WI38 (cell line): ENCODE measurements at regions not wholly inside any gene's neighbourhood (a gene's known extent, or its start where the extent isn't known, plus 50 kb on each side); places are given as distances from the start of the nearest gene placed in this dataset.

Experiments
- H3K4me3 ChIP-seq: 2 replicates; pipeline ENCODE4 v1.5.1; 2011; ENCODE audit warnings: low read depth, mild to moderate bottlenecking, control low read depth, low read length
- CTCF ChIP-seq: IDR thresholded peaks from 2 replicates; pipeline ENCODE4 v1.5.1; 2012; ENCODE audit warnings: low read depth, mild to moderate bottlenecking, control low read depth, low read length

GRCh38 chr12:13342971-13343370, 146.4 kb downstream of the EMP1 start:
- TF ChIP-seq CTCF, result no peak

GRCh38 chr12:13340149-13340548, 143.6 kb downstream of the EMP1 start:
- H3K4me3 ChIP-seq, result no peak overlapping the region

More at GRCh38 chr12:13342971-13343370, 146.4 kb downstream of the EMP1 start:
- H3K4me3 ChIP-seq, result no peak overlapping the region

DNA sequence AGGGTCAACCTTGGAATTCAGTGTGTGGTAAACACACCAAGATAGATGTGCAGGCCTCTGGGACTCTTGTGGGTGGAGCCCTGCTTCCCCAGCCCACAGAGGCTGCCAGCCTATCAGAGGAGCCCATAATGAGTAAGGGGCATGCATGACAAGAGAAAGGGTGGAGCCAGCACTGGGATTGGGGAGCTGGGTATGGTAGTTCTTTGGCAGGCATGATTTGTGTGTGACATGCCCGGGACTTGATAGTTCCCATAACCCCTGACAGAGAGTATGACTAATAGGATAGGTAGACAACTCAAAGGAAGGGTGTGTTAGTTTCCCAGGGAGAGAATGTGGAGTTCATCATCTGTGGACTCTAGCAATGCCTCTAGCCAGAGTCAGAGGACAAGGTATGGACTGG, 143.0 kb downstream of the EMP1 start:
- TF ChIP-seq CTCF, result no peak

More at GRCh38 chr12:13340149-13340548, 143.6 kb downstream of the EMP1 start:
- TF ChIP-seq CTCF, result no peak

GRCh38 chr12:13339091-13339490, 142.6 kb downstream of the EMP1 start:
- no peak overlapping the region for H3K4me3 ChIP-seq
- no peak for TF ChIP-seq CTCF

More for the DNA sequence above, 143.0 kb downstream of the EMP1 start:
- no peak overlapping the region for H3K4me3 ChIP-seq

DNA sequence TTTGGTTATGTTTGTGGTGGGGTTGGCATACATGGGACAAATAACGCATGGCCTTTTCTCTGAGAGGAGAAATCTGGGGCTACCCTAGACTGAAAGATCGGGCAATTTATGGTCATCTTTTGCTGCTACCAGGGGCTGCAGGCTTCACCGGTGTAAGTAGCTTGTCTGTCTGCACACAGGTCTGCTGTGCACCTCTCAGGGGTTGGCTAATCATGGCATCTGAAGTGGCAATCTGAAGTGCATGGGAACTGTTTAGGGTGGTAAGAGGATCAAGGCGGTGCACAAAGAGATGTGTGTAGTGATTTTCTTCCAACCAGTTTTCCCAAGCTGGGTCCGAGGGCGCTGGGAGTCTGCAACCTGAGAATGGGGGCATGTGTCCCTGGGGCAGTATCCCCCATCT, 141.3 kb downstream of the EMP1 start:
- TF ChIP-seq CTCF, result no peak
- no peak overlapping the region for H3K4me3 ChIP-seq

DNA sequence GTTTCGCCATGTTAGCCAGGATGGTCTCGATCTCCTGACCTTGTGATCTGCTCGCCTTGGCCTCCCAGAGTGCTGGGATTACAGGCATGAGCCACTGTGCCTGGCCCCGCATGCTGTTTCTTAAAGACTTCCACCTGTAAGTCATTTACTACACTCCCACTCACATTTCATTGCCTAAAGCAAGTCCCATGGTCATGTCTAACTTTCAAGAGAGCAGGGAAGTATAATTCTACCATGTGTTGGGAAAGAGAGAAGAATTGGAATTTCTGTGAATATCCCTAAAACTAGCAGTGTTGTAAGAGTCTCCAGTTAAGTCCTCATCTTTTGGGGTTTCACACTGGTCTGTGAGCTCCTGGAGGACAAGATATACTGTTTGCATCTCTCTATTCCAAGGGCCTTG, 139.7 kb downstream of the EMP1 start:
- no peak for TF ChIP-seq CTCF
- H3K4me3 ChIP-seq, result no peak overlapping the region

- TF ChIP-seq CTCF, result no peak
- no peak overlapping the region for H3K4me3 ChIP-seq
Observed at GRCh38 chr12:13328535-13328934, 132.0 kb downstream of the EMP1 start.
